ENCODE measurements at regions not wholly inside any gene's neighbourhood (a gene's known extent, or its start where the extent isn't known, plus 50 kb on each side); places are given as distances from the start of the nearest gene placed in this dataset.

- TF ChIP-seq NPAS2 (CRISPR knock-in tag; IDR thresholded peaks at IDR 0.05; ENCODE audit: borderline replicate concordance) (no peak), MAZ (IDR thresholded peaks at IDR 0.05; ENCODE audit: borderline replicate concordance, low read depth, low read length) (no peak), HOXB5 (CRISPR knock-in tag; IDR thresholded peaks at IDR 0.05) (no peak), GATA3 (IDR thresholded peaks at IDR 0.05; ENCODE audit: borderline replicate concordance) (no peak), ATOH8 (CRISPR knock-in tag; IDR thresholded peaks at IDR 0.05; ENCODE audit: low read depth) (no peak), ZNF302 (CRISPR knock-in tag; IDR thresholded peaks at IDR 0.05) (no peak), CBX2 (IDR thresholded peaks at IDR 0.05; ENCODE audit: borderline replicate concordance, low read depth) (no peak), RNF2 (IDR thresholded peaks at IDR 0.05; ENCODE audit: borderline replicate concordance, low read depth) (no peak), SREBF2 (IDR thresholded peaks at IDR 0.05) (no peak), NFE2L2 (conservative IDR thresholded peaks at IDR 0.05; ENCODE audit: low read length) (no peak), CHD2 (IDR thresholded peaks at IDR 0.05; ENCODE audit: low read length, partially characterized antibody) (no peak), RARB (CRISPR knock-in tag; IDR thresholded peaks at IDR 0.05) (no peak), CEBPB (IDR thresholded peaks at IDR 0.05) (no peak), JUNB (IDR thresholded peaks at IDR 0.05) (no peak), CTCF (IDR thresholded peaks at IDR 0.05) (no peak), POLR2A (IDR thresholded peaks at IDR 0.05; ENCODE audit: low read length) (no peak), E2F6 (IDR thresholded peaks at IDR 0.05; ENCODE audit: borderline replicate concordance, low read depth) (no peak), HDAC2 (IDR thresholded peaks at IDR 0.05) (no peak)
- CTCF ChIA-PET: no interaction called here
- WGBS (ENCODE audit: missing lambda C conversion rate): 39% methylated on average over 5 of the region's 5 CpGs
- POLR2A ChIA-PET: no interaction called here
- FAIRE-seq (no peak), DNase-seq (ENCODE audit: low read depth in 1 of 2, low spot score in 1 of 2) (no peak), ATAC-seq (no peak)
- Histone ChIP-seq H3K4me1 (no peaks in the 10 kb centered on the region), H3K9me3 (peaks cover 5% of the 10 kb centered on the region; the same call in 2 of the 3 replicates), H3K4me2 (no peak overlapping the region), H3K4me3 (no peak overlapping the region), H3K27ac (peak overlapping the region in 1 of 2 experiments; percentile 46; a peak in 1 of 6 replicates)
Observed at GRCh38 chr12:115823635-115824034, 453.9 kb downstream of the MED13L start.

GRCh38 chr12:115820656-115821055 is 456.8 kb downstream of the MED13L start:
- Histone ChIP-seq H3K27ac (peak overlapping the region in 1 of 2 experiments; percentile 50; a peak in 1 of 6 replicates), H3K4me1 (peaks cover 21% of the 10 kb centered on the region), H3K4me2 (no peak overlapping the region), H3K4me3 (no peak overlapping the region), H3K9me3 (peaks cover 5% of the 10 kb centered on the region; the same call in 2 of the 3 replicates)
- 33% methylated on average over 3 of the region's 3 CpGs for WGBS (ENCODE audit: missing lambda C conversion rate)
- ChIA-PET POLR2A (no interaction called here), CTCF (interaction anchor here (0.7 to 2.1 kb wide), 2 partner anchors 11 to 71 kb away, joined by 3 to 8 read pairs; no protein-coding TSS in a partner anchor)
- FAIRE-seq: no peak
- TF ChIP-seq BCL3 (IDR thresholded peaks at IDR 0.05): no peak
- TF ChIP-seq EHF (CRISPR knock-in tag; IDR thresholded peaks at IDR 0.05): no peak
- no peak for TF ChIP-seq NFE2L2 (conservative IDR thresholded peaks at IDR 0.05; ENCODE audit: low read length)
- no peak for TF ChIP-seq HEYL (CRISPR knock-in tag; IDR thresholded peaks at IDR 0.05)
- no peak for TF ChIP-seq NPAS2 (CRISPR knock-in tag; IDR thresholded peaks at IDR 0.05; ENCODE audit: borderline replicate concordance)
- no peak for TF ChIP-seq PBX3 (IDR thresholded peaks at IDR 0.05)
- no peak for TF ChIP-seq ZNF302 (CRISPR knock-in tag; IDR thresholded peaks at IDR 0.05)
- no peak for TF ChIP-seq ZSCAN20 (CRISPR knock-in tag; IDR thresholded peaks at IDR 0.05)
- TF ChIP-seq CBX8 (IDR thresholded peaks at IDR 0.05): no peak
- TF ChIP-seq POLR2A (IDR thresholded peaks at IDR 0.05; ENCODE audit: low read length): no peak
- TF ChIP-seq EP300 (IDR thresholded peaks at IDR 0.05): no peak
- TF ChIP-seq ZFP36 (IDR thresholded peaks at IDR 0.05; ENCODE audit: borderline replicate concordance, partially characterized antibody): no peak
- DNase-seq (ENCODE audit: low read depth in 1 of 2, low spot score in 1 of 2): no peak
- no peak for ATAC-seq

Measured in A549 (cell line).